Cardiac fibroblast (primary cell): ENCODE measurements at regions not wholly inside any gene's neighbourhood (a gene's known extent, or its start where the extent isn't known, plus 50 kb on each side); places are given as distances from the start of the nearest gene placed in this dataset.

ENCODE experiments used
- DNase-seq, 2 donors: peaks; one replicate each; pipeline versions ENCODE4 v3.0.0 to v3.0.0-alpha.2; 2010; ENCODE audit warnings: low read depth in 2 of 2
- H3K4me3 ChIP-seq, 2 donors: replicated peaks in 1 of 2; 1 replicate in 1 of 2; 2 replicates in 1 of 2; pipeline ENCODE4 v1.5.1; 2011; ENCODE audit warnings: low read depth in 2 of 2, low read length in 2 of 2, mild to moderate bottlenecking in 2 of 2, moderate library complexity in 1 of 2
- CTCF ChIP-seq: IDR thresholded peaks from one replicate; pipeline ENCODE4 v1.5.1; 2011; ENCODE audit warnings: low read depth, mild to moderate bottlenecking, low read length, inconsistent platforms

GRCh38 chr2:168357797-168358472 lies 98.1 kb upstream of the CERS6 start:
- TF ChIP-seq CTCF = no peak

DNA sequence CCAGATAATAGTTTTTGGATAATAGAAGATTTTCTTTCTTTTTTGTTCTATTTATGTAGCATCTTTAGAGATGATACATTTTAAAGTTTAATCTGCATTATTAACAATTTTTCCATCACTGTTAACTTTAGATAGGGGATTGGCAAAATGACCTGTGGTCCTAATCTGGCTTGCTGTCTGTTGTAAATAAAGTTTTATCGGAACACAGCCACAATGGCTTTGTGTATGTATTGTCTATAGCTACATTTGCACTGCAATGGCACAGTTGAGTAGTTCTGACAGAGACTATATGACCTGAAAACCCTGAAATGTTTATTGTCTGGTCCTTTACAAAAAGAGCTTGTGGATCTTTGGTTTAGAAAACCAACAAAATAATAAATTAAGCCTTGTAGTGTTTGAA lies 97.0 kb upstream of the CERS6 start:
- TF ChIP-seq CTCF = no peak
- no peak overlapping the region for H3K4me3 ChIP-seq
- DNase-seq = no peak

More at GRCh38 chr2:168357797-168358472, 98.1 kb upstream of the CERS6 start:
- no peak overlapping the region for H3K4me3 ChIP-seq
- no peak for DNase-seq

- TF ChIP-seq CTCF = no peak
- no peak overlapping the region for H3K4me3 ChIP-seq
- DNase-seq = no peak
These were observed 92.6 kb upstream of the CERS6 start for GRCh38 chr2:168363347-168364092.

DNA sequence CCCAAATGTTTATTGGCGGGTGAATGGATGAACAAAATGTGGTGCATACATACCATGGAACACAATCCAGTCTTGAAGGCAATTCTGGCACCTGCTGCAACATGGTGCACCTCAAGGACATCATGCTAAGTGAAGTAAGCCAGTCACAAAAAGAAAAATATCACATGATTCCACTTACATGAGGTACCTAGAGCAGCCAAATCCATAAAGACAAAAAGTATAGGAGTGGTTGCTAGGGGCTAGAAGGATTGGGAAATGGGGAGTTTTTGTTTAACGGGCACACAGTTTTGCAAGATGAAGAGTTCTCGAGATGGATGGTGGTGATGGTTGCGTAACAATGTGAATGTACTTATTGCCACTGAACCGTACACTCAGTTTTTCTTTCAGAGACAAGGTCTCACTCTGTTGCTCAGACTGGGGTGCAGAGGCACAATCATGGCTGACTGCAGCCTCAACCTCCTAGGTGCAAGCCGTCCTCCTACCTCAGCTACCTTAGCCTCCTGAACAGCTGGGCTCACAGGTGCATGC lies 90.9 kb upstream of the CERS6 start:
- no peak overlapping the region for H3K4me3 ChIP-seq
- no peak for TF ChIP-seq CTCF
- DNase-seq = no peak

DNA sequence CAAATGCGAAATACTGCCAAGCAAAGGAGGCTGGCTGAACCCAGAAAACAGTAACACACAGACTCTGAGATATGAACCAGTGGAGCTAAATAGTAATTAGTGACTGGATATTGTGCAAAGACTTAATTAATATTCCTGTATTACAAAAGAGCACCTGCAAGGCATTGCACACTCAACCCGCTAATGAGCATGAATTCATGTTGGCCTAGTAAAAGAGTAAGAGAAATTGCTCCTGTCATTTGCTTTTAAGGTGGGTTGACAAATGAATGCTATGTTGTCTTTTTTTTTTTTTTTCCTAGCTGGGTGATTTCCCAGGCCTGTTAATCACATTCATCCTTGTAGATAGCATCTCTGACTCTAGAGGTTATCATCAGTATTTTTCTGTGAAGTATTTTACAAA lies 87.0 kb upstream of the CERS6 start:
- no peak for DNase-seq
- H3K4me3 ChIP-seq = no peak overlapping the region
- TF ChIP-seq CTCF = no peak

DNA sequence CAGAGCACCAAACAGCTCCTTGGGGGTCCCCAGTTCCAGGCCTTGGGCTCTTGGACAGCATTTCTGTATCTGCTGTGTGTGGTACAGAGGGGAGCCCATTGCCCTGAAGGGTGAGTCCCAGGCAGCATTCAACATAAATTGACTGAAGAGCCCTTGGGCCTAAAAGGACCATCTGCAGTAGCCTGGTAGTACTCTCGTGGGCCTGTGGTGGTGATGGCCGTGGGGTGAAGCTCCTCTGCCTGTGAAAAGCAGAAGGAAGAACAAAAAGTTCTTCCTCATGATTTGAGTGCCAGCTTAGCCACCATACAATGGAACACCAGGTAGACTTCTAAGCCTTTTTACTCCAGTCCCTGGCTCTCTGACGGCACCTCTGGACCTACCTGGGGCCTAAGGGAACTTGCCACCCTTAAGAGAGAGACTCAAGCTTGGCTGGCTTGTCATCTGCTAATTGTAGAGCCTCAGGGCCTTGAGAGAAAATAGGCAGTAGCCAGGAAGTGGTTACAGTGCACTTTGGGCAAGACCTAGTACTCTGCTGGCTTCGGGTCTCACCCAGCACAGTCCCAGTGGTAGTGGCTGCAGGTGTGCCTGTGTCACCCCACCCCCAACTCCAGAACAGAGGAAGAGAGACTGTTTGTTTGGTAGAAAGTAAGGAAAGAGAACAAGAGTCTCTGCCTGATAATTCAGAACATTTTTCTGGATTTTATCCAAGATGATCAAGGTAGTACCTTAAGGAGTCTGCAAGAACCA lies 84.6 kb upstream of the CERS6 start:
- no peak for DNase-seq
- no peak for TF ChIP-seq CTCF
- no peak overlapping the region for H3K4me3 ChIP-seq
